Suprapubic skin (tissue), 4 donors: ENCODE measurements at regions not wholly inside any gene's neighbourhood (a gene's known extent, or its start where the extent isn't known, plus 50 kb on each side); places are given as distances from the start of the nearest gene placed in this dataset.

Source experiments
- DNase-seq, 2 donors: peaks; one replicate each; pipeline ENCODE4 v3.0.0-alpha.2; 2019; ENCODE audit warnings: low spot score in 2 of 2
- H3K27ac ChIP-seq: fragments of 200-600 bp; sonication (generic); one replicate; pipeline ENCODE4 v1.5.1; 2019
- H3K27me3 ChIP-seq: fragments of 200-600 bp; sonication (generic); one replicate; pipeline ENCODE4 v1.5.1; 2019
- H3K36me3 ChIP-seq: fragments of 200-600 bp; sonication (generic); one replicate; pipeline ENCODE4 v1.5.1; 2019
- H3K4me1 ChIP-seq: fragments of 200-600 bp; sonication (generic); one replicate; pipeline ENCODE4 v1.5.1; 2019
- H3K4me3 ChIP-seq: fragments of 200-600 bp; sonication (generic); one replicate; pipeline ENCODE4 v1.5.1; 2019; ENCODE audit warnings: mild to moderate bottlenecking
- H3K9me3 ChIP-seq: fragments of 200-600 bp; sonication (generic); one replicate; pipeline ENCODE4 v1.5.1; 2019
- EP300 ChIP-seq: sonication (generic); formaldehyde crosslinking; IDR thresholded peaks from one replicate; pipeline ENCODE4 v1.6.1; 2017; ENCODE audit warnings: antibody characterized with exemption
- POLR2A ChIP-seq, 2 donors: fragments of 450-650 bp; IDR thresholded peaks; one replicate each; pipeline ENCODE4 v1.6.1; 2017; ENCODE audit warnings: antibody characterized with exemption in 2 of 2, mild to moderate bottlenecking in 2 of 2, moderate library complexity in 2 of 2
- POLR2AphosphoS5 ChIP-seq, 3 donors: sonication (generic); formaldehyde crosslinking; IDR thresholded peaks; one replicate each; pipeline ENCODE4 v1.6.1; 2017; ENCODE audit warnings: antibody characterized with exemption in 3 of 3
- WGBS: methylation state at CpG from one replicate; pipeline ENCODE4 v1.1.5; 2018; 5-methylcytosine and 5-hydroxymethylcytosine counted together
- TF ChIP-seq, protein P1 (sequence below), 2 donors: fragments of 200-600 bp in 1 of 2; fragments of 450-650 bp in 1 of 2; sonication (generic) in 1 of 2; IDR thresholded peaks; one replicate each; pipeline ENCODE4 v1.5.1; 2016 to 2019; ENCODE audit warnings: antibody characterized with exemption in 2 of 2, mild to moderate bottlenecking in 1 of 2, moderate library complexity in 1 of 2

DNA sequence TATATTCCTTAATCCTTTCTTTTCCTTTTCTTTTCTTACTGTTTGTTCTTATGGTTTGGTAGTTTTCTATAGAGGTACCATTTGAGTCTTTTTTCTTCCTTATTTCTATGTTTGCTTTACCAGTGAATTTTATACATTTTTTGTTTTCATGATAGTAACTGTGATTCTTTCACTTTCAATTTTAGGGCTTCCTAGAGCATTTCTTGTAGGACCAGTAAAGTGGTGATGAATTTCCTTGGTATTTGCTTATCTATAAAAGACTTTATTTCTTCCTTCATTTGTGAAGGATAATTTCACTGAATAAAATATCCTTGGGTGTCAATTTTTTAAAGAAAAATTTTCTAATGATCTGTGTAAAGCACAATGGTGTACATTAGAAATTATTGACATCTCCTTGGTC lies 637.4 kb downstream of the CD109 start:
- Histone ChIP-seq H3K27me3 (no peaks in the 10 kb centered on the region), H3K27ac (no peak overlapping the region), H3K9me3 (no peaks in the 10 kb centered on the region), H3K4me3 (no peak overlapping the region), H3K4me1 (no peaks in the 10 kb centered on the region), H3K36me3 (no peaks in the 10 kb centered on the region)
- TF ChIP-seq, protein P1, sequence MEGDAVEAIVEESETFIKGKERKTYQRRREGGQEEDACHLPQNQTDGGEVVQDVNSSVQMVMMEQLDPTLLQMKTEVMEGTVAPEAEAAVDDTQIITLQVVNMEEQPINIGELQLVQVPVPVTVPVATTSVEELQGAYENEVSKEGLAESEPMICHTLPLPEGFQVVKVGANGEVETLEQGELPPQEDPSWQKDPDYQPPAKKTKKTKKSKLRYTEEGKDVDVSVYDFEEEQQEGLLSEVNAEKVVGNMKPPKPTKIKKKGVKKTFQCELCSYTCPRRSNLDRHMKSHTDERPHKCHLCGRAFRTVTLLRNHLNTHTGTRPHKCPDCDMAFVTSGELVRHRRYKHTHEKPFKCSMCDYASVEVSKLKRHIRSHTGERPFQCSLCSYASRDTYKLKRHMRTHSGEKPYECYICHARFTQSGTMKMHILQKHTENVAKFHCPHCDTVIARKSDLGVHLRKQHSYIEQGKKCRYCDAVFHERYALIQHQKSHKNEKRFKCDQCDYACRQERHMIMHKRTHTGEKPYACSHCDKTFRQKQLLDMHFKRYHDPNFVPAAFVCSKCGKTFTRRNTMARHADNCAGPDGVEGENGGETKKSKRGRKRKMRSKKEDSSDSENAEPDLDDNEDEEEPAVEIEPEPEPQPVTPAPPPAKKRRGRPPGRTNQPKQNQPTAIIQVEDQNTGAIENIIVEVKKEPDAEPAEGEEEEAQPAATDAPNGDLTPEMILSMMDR (IDR thresholded peaks at IDR 0.05): no peak
- TF ChIP-seq POLR2AphosphoS5 (IDR thresholded peaks at IDR 0.05): no peak
- no peak for TF ChIP-seq EP300
- no peak for TF ChIP-seq POLR2A (IDR thresholded peaks at IDR 0.05)
- DNase-seq: no peak

DNA sequence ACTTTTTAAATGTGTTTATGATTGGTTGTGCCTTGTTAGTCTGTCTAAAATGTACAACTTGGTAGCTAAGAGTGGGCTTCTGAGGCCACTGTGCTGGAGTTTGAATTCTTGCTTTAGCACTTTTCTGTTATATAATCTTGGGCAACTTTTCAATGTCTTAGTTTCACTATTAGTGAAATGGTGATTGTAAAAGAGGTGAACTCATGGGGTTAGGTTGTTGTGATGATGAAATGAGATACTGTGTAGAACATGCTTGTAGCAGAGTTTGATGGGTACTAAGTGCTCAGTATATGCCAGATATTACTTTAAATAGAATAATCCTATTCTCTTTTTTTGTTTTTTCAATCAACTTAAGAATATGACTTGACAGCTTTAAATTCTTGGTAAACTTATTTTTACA lies 624.7 kb downstream of the CD109 start:
- TF ChIP-seq POLR2AphosphoS5 (IDR thresholded peaks at IDR 0.05): no peak
- TF ChIP-seq POLR2A (IDR thresholded peaks at IDR 0.05): no peak
- Histone ChIP-seq H3K9me3 (no peaks in the 10 kb centered on the region), H3K27me3 (no peaks in the 10 kb centered on the region), H3K36me3 (no peaks in the 10 kb centered on the region), H3K27ac (no peak overlapping the region), H3K4me1 (peaks cover 3% of the 10 kb centered on the region), H3K4me3 (no peak overlapping the region)
- no peak for DNase-seq

DNA sequence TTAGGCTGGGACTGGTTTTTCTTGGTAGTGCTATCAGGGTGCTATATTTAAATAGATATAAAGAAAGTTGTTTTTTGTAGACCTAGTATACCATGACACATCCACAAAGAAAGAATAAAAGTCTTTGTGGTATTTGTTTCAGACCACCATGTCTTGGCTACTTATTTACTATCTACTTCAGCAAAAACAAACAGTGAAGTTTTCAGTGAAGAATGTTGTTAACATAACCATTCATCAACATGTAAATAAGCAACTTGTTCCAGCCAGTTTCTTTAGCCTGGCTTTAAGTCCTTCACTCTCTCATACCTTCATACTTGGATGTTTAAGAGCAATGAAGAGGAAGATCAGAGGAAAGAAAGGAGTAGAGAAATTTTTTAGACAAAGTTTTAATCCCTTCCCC lies 624.1 kb downstream of the CD109 start:
- TF ChIP-seq POLR2A (IDR thresholded peaks at IDR 0.05) (no peak), POLR2AphosphoS5 (IDR thresholded peaks at IDR 0.05) (no peak), EP300 (no peak)
- TF ChIP-seq, protein P1 (IDR thresholded peaks at IDR 0.05): no peak
- Histone ChIP-seq H3K4me3 (no peak overlapping the region), H3K27ac (no peak overlapping the region), H3K4me1 (peaks cover 3% of the 10 kb centered on the region), H3K9me3 (no peaks in the 10 kb centered on the region), H3K27me3 (no peaks in the 10 kb centered on the region), H3K36me3 (no peaks in the 10 kb centered on the region)
- no peak for DNase-seq

DNA sequence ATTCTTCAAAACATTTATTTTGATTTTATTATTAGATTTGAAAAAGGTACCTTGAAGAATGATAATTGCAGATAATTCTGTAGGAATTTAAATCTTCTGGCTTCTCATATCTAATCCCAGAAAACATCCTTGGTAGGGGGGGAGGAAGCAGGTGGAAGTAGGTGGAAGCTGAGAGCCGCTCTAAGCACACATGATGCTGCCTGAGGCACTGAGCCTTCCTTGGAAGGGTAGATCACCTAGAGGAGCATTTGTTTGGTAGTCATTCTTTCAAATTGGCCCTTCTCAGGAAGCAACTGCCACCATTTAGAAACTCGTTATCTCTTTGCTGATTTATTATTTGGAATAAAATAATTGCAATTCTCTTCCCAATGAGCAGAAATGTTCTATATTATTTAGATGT lies 623.3 kb downstream of the CD109 start:
- H3K4me3 ChIP-seq: no peak overlapping the region
- peaks cover 3% of the 10 kb centered on the region for H3K4me1 ChIP-seq
- no peak overlapping the region for H3K27ac ChIP-seq
- 28% methylated on average over 2 of the region's 2 CpGs for WGBS
- no peaks in the 10 kb centered on the region for H3K36me3 ChIP-seq
- DNase-seq: no peak
- TF ChIP-seq EP300: no peak
- no peak for TF ChIP-seq POLR2A (IDR thresholded peaks at IDR 0.05)
- TF ChIP-seq, protein P1 (IDR thresholded peaks at IDR 0.05): no peak
- no peak for TF ChIP-seq POLR2AphosphoS5 (IDR thresholded peaks at IDR 0.05)
- no peaks in the 10 kb centered on the region for H3K27me3 ChIP-seq
- H3K9me3 ChIP-seq: no peaks in the 10 kb centered on the region

DNA sequence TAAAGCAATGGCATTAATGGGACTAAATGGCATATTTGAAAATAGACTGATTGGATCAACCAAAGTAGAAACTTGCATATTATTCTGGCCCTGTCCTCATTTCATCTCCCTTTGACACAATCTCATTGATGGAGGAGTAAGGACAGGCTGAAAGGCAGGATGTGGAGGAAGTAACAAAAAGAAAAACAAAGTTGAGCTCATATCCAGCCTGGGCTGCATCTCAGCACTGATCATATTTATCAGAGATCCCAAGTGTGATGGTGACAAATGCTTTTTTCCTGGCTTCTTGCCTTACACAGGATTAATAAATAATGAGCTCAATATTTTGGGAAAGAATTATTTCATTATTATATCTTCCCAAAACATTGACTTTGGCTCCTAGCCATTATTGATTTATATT lies 622.7 kb downstream of the CD109 start:
- no peak overlapping the region for H3K27ac ChIP-seq
- no peaks in the 10 kb centered on the region for H3K36me3 ChIP-seq
- no peaks in the 10 kb centered on the region for H3K27me3 ChIP-seq
- H3K9me3 ChIP-seq: no peaks in the 10 kb centered on the region
- no peak for DNase-seq
- no peak overlapping the region for H3K4me3 ChIP-seq
- TF ChIP-seq, protein P1 (IDR thresholded peaks at IDR 0.05): no peak
- TF ChIP-seq POLR2A (IDR thresholded peaks at IDR 0.05): no peak
- no peak for TF ChIP-seq EP300
- H3K4me1 ChIP-seq: peaks cover 3% of the 10 kb centered on the region

DNA sequence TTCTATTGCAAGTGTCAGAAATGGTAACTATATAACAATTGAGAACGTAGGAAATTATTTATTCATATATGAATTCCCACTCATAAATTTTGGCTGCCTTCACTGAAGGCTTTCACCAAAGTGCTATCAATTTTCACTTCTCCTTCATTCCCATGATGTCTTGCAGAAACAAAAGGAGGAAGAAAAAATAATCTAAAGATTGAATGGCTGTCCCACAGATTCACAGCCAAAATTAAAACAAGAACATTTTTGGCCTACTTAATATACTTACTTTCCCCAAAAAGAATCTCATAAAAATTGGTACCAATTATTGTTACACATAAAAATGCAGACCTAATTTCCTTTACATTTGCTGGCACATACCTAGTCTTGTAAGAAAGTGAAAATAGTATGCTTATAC lies 616.1 kb downstream of the CD109 start:
- TF ChIP-seq POLR2A (IDR thresholded peaks at IDR 0.05) (no peak), POLR2AphosphoS5 (IDR thresholded peaks at IDR 0.05) (no peak), EP300 (no peak)
- TF ChIP-seq, protein P1 (IDR thresholded peaks at IDR 0.05): no peak
- 74% methylated on average over 1 of the region's 1 CpG for WGBS
- DNase-seq: no peak

More for the DNA sequence above, 616.1 kb downstream of the CD109 start:
- no peaks in the 10 kb centered on the region for H3K27me3 ChIP-seq
- H3K36me3 ChIP-seq: no peaks in the 10 kb centered on the region
- no peak overlapping the region for H3K27ac ChIP-seq
- H3K4me1 ChIP-seq: no peaks in the 10 kb centered on the region
- no peaks in the 10 kb centered on the region for H3K9me3 ChIP-seq
- no peak overlapping the region for H3K4me3 ChIP-seq
